ENCODE measurements at regions not wholly inside any gene's neighbourhood (a gene's known extent, or its start where the extent isn't known, plus 50 kb on each side); places are given as distances from the start of the nearest gene placed in this dataset.

DNA sequence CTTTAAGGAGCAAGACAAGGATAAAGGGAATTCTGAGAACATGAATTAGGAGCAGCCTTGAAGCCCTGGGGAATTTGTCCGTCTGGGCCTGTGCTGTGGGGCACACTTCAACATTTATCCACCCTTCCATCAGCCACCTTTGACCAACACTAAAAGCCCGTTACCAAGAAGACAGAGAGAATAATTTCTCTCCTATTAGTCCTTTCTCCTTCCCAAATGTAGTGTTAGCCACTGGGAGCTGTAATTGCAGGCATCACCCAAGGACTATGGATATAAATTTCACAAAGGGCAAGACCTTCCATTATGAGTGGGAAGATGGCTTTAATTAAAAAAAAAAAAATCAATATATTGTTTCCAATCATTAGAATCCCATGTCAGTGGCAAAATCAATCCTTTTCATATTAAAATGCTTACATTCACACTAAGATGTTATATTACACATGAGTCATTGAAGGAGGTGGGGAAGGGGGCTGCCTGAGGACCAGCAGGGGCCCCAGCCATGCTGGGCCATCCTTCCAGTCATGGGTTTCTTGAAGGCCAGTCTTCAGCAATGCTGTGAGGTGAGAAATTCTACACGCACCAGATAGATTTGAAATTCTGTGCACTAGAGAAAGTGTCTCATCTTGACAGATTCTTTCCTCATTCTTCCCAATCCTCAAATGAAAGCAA lies 292.5 kb upstream of the NRP1 start:
- no peak overlapping the region for H3K27ac Mint-ChIP-seq
- no peak for DNase-seq (ENCODE audit: low spot score in 2 of 2, unreplicated experiment in 2 of 2)
- no peaks in the 10 kb centered on the region for H3K9me3 Mint-ChIP-seq
- no peaks in the 10 kb centered on the region for H3K27me3 Mint-ChIP-seq (ENCODE audit: low read depth)
- TF ChIP-seq, protein P1, sequence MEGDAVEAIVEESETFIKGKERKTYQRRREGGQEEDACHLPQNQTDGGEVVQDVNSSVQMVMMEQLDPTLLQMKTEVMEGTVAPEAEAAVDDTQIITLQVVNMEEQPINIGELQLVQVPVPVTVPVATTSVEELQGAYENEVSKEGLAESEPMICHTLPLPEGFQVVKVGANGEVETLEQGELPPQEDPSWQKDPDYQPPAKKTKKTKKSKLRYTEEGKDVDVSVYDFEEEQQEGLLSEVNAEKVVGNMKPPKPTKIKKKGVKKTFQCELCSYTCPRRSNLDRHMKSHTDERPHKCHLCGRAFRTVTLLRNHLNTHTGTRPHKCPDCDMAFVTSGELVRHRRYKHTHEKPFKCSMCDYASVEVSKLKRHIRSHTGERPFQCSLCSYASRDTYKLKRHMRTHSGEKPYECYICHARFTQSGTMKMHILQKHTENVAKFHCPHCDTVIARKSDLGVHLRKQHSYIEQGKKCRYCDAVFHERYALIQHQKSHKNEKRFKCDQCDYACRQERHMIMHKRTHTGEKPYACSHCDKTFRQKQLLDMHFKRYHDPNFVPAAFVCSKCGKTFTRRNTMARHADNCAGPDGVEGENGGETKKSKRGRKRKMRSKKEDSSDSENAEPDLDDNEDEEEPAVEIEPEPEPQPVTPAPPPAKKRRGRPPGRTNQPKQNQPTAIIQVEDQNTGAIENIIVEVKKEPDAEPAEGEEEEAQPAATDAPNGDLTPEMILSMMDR (IDR thresholded peaks at IDR 0.05; ENCODE audit: unreplicated experiment): no peak
- no peak overlapping the region for H3K4me3 Mint-ChIP-seq
- H3K36me3 Mint-ChIP-seq: no peaks in the 10 kb centered on the region
- no peaks in the 10 kb centered on the region for H3K4me1 Mint-ChIP-seq

DNA sequence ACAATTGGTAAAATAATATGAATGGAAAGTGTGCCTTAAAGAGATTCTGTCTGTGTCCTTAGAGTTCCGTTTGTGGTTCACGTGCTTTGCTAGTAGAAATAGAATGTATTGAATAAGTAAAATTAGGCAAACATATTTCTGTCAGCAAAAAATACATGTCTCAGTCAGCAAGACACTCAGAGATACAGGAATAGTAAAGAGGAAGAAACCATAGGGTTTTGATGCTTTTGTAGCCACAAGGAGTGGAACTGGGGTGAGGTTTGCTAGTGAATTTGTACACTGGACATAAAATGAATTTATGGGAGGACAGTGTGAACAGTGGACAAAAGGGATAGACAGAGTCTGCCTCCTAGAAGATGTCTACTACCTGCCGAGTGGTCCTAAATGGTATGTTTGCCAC lies 289.2 kb upstream of the NRP1 start:
- Mint-ChIP-seq H3K4me3 (no peak overlapping the region), H3K27me3 (ENCODE audit: low read depth) (no peaks in the 10 kb centered on the region), H3K9me3 (no peaks in the 10 kb centered on the region), H3K36me3 (no peaks in the 10 kb centered on the region), H3K4me1 (no peaks in the 10 kb centered on the region), H3K27ac (no peak overlapping the region)
- TF ChIP-seq, protein P1 (IDR thresholded peaks at IDR 0.05; ENCODE audit: unreplicated experiment): no peak
- no peak for DNase-seq (ENCODE audit: low spot score in 2 of 2, unreplicated experiment in 2 of 2)

DNA sequence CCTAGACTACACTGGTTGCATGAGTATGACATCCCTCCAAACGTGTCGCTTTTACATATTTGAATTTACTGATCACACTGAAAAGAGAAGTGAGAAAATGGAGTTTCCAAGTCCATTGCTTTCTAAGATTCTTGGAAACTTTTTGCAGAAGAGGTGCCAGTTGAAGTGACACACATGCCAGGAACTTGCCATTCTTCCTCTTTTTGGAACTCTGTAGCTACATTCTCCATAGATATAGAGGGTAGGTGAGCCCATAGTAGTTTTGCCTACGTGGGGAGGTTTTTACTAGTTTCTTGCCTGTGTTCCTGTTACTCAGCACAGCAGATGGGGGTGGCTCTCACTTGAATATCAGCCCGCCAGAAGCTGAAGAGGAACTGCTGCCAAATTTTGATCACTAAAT lies 286.6 kb upstream of the NRP1 start:
- DNase-seq (ENCODE audit: low spot score in 2 of 2, unreplicated experiment in 2 of 2): no peak
- TF ChIP-seq, protein P1 (IDR thresholded peaks at IDR 0.05; ENCODE audit: unreplicated experiment): no peak
- H3K9me3 Mint-ChIP-seq: no peaks in the 10 kb centered on the region
- no peaks in the 10 kb centered on the region for H3K36me3 Mint-ChIP-seq
- peaks cover 8% of the 10 kb centered on the region for H3K4me1 Mint-ChIP-seq
- no peak overlapping the region for H3K4me3 Mint-ChIP-seq
- H3K27me3 Mint-ChIP-seq (ENCODE audit: low read depth): no peaks in the 10 kb centered on the region
- H3K27ac Mint-ChIP-seq: no peak overlapping the region

DNA sequence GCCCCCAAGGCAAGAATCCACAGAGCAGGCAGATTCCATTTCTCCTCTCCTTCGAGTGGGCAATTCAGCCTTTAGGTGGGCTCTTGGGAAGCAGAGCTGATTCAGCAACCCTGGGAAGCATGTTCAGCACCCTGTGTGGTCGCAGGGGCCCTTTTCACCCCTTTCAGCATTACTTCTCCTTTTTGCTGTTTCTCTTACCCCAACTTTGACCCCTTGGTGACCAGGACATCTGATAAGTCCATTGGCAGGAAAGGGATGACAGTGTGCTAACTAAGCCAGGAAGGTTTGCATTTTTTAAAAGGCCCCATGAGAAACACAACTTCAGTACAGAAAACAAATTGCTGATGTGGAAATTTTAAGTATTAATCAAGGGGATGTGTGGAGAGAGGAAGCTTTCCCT lies 283.7 kb upstream of the NRP1 start:
- Mint-ChIP-seq H3K4me1 (peaks cover 8% of the 10 kb centered on the region), H3K4me3 (no peak overlapping the region), H3K9me3 (peaks cover 5% of the 10 kb centered on the region), H3K36me3 (no peaks in the 10 kb centered on the region), H3K27me3 (ENCODE audit: low read depth) (no peaks in the 10 kb centered on the region), H3K27ac (no peak overlapping the region)
- no peak for DNase-seq (ENCODE audit: low spot score in 2 of 2, unreplicated experiment in 2 of 2)
- TF ChIP-seq, protein P1 (IDR thresholded peaks at IDR 0.05; ENCODE audit: unreplicated experiment): no peak

DNA sequence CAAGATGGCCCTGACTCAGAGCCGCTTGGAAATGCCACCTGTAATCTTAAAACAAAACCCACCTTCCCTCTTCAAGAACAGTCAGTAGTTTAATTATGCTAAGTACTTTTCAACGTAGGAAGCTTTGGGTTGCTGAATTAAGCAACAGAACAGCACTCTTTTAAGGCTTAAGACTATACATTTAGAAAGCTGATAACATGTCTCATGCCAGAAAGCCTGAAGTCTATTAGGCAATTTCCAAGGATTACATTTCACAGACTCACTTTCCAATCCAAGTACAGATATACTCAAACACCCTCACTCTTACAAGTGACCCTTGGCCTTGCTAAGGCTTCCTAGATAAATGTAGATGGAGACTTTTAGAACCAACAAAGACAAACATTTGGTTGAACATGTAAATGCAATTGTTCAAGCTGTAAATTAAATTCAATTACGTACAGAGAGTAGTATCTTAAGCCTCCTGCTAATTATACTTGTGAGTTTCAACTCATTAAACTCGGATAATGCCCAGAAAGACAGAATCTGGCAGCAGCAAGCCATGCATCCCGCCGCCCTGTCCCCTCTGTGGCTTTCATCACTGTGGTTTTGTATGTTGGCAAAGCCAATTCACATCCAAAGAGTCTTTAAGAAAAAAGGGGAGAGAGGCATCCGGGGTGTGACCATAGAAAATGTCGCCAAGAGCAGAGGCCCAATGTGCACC lies 283.1 kb upstream of the NRP1 start:
- no peaks in the 10 kb centered on the region for H3K27me3 Mint-ChIP-seq (ENCODE audit: low read depth)
- H3K9me3 Mint-ChIP-seq: peaks cover 11% of the 10 kb centered on the region
- DNase-seq (ENCODE audit: low spot score in 2 of 2, unreplicated experiment in 2 of 2): no peak
- no peak overlapping the region for H3K4me3 Mint-ChIP-seq
- TF ChIP-seq, protein P1 (IDR thresholded peaks at IDR 0.05; ENCODE audit: unreplicated experiment): no peak
- peaks cover 8% of the 10 kb centered on the region for H3K4me1 Mint-ChIP-seq
- H3K36me3 Mint-ChIP-seq: no peaks in the 10 kb centered on the region
- no peak overlapping the region for H3K27ac Mint-ChIP-seq

All from mesothelial cell of epicardium (in vitro differentiated cells).